ENCODE measurements at regions not wholly inside any gene's neighbourhood (a gene's known extent, or its start where the extent isn't known, plus 50 kb on each side); places are given as distances from the start of the nearest gene placed in this dataset.

- no peaks in the 10 kb centered on the region for H3K4me1 ChIP-seq
- no peak overlapping the region for H3K4me3 ChIP-seq
- no peak overlapping the region for H3K27ac ChIP-seq
- TF ChIP-seq CTCF (IDR thresholded peaks at IDR 0.05) = no peak
- H3K9me3 ChIP-seq = no peaks in the 10 kb centered on the region
- no peaks in the 10 kb centered on the region for H3K36me3 ChIP-seq
- no peak for DNase-seq
- no peaks in the 10 kb centered on the region for H3K27me3 ChIP-seq
These were observed 96.3 kb upstream of the TAC1 start for GRCh38 chr7:97635622-97636021.

GRCh38 chr7:97639036-97639435 is 92.8 kb upstream of the TAC1 start:
- no peak for DNase-seq

GRCh38 chr7:97659363-97660045 is 72.4 kb upstream of the TAC1 start:
- Histone ChIP-seq H3K27me3 (no peaks in the 10 kb centered on the region), H3K36me3 (no peaks in the 10 kb centered on the region), H3K4me1 (no peaks in the 10 kb centered on the region), H3K9me3 (no peaks in the 10 kb centered on the region), H3K27ac (no peak overlapping the region), H3K4me3 (no peak overlapping the region)
- TF ChIP-seq POLR2A (IDR thresholded peaks at IDR 0.05) = no peak
- TF ChIP-seq CTCF (IDR thresholded peaks at IDR 0.05) = no peak
- no peak for DNase-seq

More at GRCh38 chr7:97639036-97639435, 92.8 kb upstream of the TAC1 start:
- no peaks in the 10 kb centered on the region for H3K36me3 ChIP-seq
- no peak overlapping the region for H3K27ac ChIP-seq
- H3K9me3 ChIP-seq = no peaks in the 10 kb centered on the region
- no peak for TF ChIP-seq POLR2A (IDR thresholded peaks at IDR 0.05)
- no peak for TF ChIP-seq CTCF (IDR thresholded peaks at IDR 0.05)
- H3K4me1 ChIP-seq = no peaks in the 10 kb centered on the region
- H3K4me3 ChIP-seq = no peak overlapping the region
- no peaks in the 10 kb centered on the region for H3K27me3 ChIP-seq

- Histone ChIP-seq H3K9me3 (no peaks in the 10 kb centered on the region), H3K27me3 (no peaks in the 10 kb centered on the region), H3K4me3 (no peak overlapping the region), H3K27ac (no peak overlapping the region), H3K4me1 (no peaks in the 10 kb centered on the region), H3K36me3 (no peaks in the 10 kb centered on the region)
- no peak for TF ChIP-seq POLR2A (IDR thresholded peaks at IDR 0.05)
- TF ChIP-seq CTCF (IDR thresholded peaks at IDR 0.05) = no peak
- no peak for DNase-seq
These were observed 64.5 kb upstream of the TAC1 start for GRCh38 chr7:97667359-97667758.

GRCh38 chr7:97671571-97671970 is 60.3 kb upstream of the TAC1 start:
- no peaks in the 10 kb centered on the region for H3K36me3 ChIP-seq
- H3K27me3 ChIP-seq = no peaks in the 10 kb centered on the region

More at GRCh38 chr7:97671571-97671970, 60.3 kb upstream of the TAC1 start:
- Histone ChIP-seq H3K27ac (no peak overlapping the region), H3K4me3 (no peak overlapping the region), H3K9me3 (no peaks in the 10 kb centered on the region), H3K4me1 (no peaks in the 10 kb centered on the region)
- no peak for DNase-seq
- TF ChIP-seq CTCF (IDR thresholded peaks at IDR 0.05) (no peak), POLR2A (IDR thresholded peaks at IDR 0.05) (no peak)

Data from Peyer's patch (tissue), 4 donors.